ENCODE measurements at regions not wholly inside any gene's neighbourhood (a gene's known extent, or its start where the extent isn't known, plus 50 kb on each side); places are given as distances from the start of the nearest gene placed in this dataset.

DNA sequence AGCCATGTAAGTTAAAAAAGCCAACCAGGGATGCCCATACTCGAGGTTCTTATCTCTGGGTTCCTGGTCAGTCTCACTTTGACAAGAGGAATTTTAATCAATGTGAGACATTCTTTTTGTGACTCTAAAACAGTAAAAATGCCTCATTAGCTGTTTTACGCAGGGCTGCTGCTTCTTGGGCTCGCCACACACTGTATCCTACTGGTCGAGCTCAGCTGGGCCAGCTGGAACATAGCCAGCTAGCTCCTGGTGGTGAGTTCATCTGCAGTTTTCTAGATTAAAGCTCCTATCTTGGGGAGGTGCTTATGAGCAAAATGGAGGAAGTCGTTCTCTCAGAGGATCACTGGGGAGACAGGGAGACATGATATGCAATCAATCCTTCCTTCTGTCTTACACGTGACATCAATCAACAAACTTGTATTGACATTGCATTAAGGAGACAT lies 55.9 kb upstream of the LEF1 start:
- H3K4me3 ChIP-seq (ENCODE audit: insufficient read depth in 1 of 2, low read depth in 1 of 2, low read length in 2 of 2) = no peak overlapping the region
- H2BK15ac ChIP-seq (ENCODE audit: low read depth, poor library complexity, severe bottlenecking) = no peak overlapping the region
- H2BK120ac ChIP-seq (ENCODE audit: low read depth, low read length) = no peak overlapping the region
- WGBS = 11% methylated on average over 5 of the region's 6 CpGs
- no peaks in the 10 kb centered on the region for H3K4me1 ChIP-seq (ENCODE audit: control insufficient read depth, insufficient read depth, low read depth, low read length)
- H3K4me2 ChIP-seq (ENCODE audit: low read length, poor library complexity, severe bottlenecking) = no peak overlapping the region
- no peak overlapping the region for H2BK5ac ChIP-seq (ENCODE audit: low read depth, low read length, poor library complexity, severe bottlenecking)
- H4K91ac ChIP-seq (ENCODE audit: low read length) = no peak overlapping the region
- H2AFZ ChIP-seq (ENCODE audit: low read depth, low read length) = no peak overlapping the region
- no peak overlapping the region for H2AK5ac ChIP-seq (ENCODE audit: low read length, severe bottlenecking)
- no peak overlapping the region for H3K14ac ChIP-seq (ENCODE audit: low read length in 2 of 2)
- H3K4ac ChIP-seq (ENCODE audit: low read depth in 1 of 2, low read length in 2 of 2) = no peak overlapping the region
- no peaks in the 10 kb centered on the region for H3K27me3 ChIP-seq (ENCODE audit: control insufficient read depth in 1 of 2, insufficient read depth in 1 of 2, low read length in 2 of 2)
- no peak overlapping the region for H3K18ac ChIP-seq (ENCODE audit: low read depth in 1 of 2, low read length in 2 of 2)
- no peak overlapping the region for H3K23ac ChIP-seq (ENCODE audit: low read length in 2 of 2)
- H3K9me3 ChIP-seq (ENCODE audit: control insufficient read depth, low read length) = no peaks in the 10 kb centered on the region
- no peak overlapping the region for H2BK12ac ChIP-seq (ENCODE audit: low read length in 2 of 2)
- H3K9ac ChIP-seq (ENCODE audit: low read length) = no peak overlapping the region
- peak; percentile 86 for DNase-seq
- no peaks in the 10 kb centered on the region for H3K79me1 ChIP-seq (replicated peaks; ENCODE audit: low read length, poor library complexity, severe bottlenecking)
- H3K36me3 ChIP-seq (ENCODE audit: control insufficient read depth in 1 of 2, insufficient read depth in 2 of 2, low read depth in 1 of 2, low read length in 2 of 2) = no peaks in the 10 kb centered on the region
- no peak overlapping the region for H4K8ac ChIP-seq (ENCODE audit: low read length)
- H3K27ac ChIP-seq (ENCODE audit: low read length, poor library complexity, severe bottlenecking) = no peak overlapping the region

DNA sequence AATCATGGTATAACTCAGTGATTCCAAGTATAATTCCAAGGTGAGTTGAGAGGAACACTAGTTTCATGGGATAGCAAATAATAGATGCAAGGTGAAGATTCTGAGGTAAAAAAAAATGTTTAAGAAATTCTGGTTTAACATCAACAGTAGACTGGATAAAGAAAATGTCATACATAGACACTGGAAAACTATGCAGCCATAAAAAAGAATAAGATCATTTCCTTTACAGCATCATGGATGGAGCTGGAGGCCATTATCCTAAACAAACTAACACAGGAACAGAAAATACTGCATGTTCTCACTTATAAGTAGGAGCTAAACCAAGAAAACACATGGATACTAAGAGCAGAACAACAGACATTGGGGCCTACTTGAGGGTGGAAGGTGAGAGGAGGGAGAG lies 54.6 kb upstream of the LEF1 start:
- no peak overlapping the region for H2BK120ac ChIP-seq (ENCODE audit: low read depth, low read length)
- no peak overlapping the region for H2AFZ ChIP-seq (ENCODE audit: low read depth, low read length)
- no peak for DNase-seq
- H2BK12ac ChIP-seq (ENCODE audit: low read length in 2 of 2) = no peak overlapping the region
- no peak overlapping the region for H4K8ac ChIP-seq (ENCODE audit: low read length)
- H3K27me3 ChIP-seq (ENCODE audit: control insufficient read depth in 1 of 2, insufficient read depth in 1 of 2, low read length in 2 of 2) = no peaks in the 10 kb centered on the region
- no peak overlapping the region for H3K4me3 ChIP-seq (ENCODE audit: insufficient read depth in 1 of 2, low read depth in 1 of 2, low read length in 2 of 2)
- H2BK15ac ChIP-seq (ENCODE audit: low read depth, poor library complexity, severe bottlenecking) = no peak overlapping the region
- no peak overlapping the region for H3K14ac ChIP-seq (ENCODE audit: low read length in 2 of 2)
- H3K27ac ChIP-seq (ENCODE audit: low read length, poor library complexity, severe bottlenecking) = no peak overlapping the region
- no peak overlapping the region for H2BK5ac ChIP-seq (ENCODE audit: low read depth, low read length, poor library complexity, severe bottlenecking)
- no peak overlapping the region for H2AK5ac ChIP-seq (ENCODE audit: low read length, severe bottlenecking)
- H3K4me2 ChIP-seq (ENCODE audit: low read length, poor library complexity, severe bottlenecking) = no peak overlapping the region
- no peak overlapping the region for H3K18ac ChIP-seq (ENCODE audit: low read depth in 1 of 2, low read length in 2 of 2)
- H3K79me1 ChIP-seq (replicated peaks; ENCODE audit: low read length, poor library complexity, severe bottlenecking) = no peaks in the 10 kb centered on the region
- no peak overlapping the region for H3K4ac ChIP-seq (ENCODE audit: low read depth in 1 of 2, low read length in 2 of 2)
- H3K4me1 ChIP-seq (ENCODE audit: control insufficient read depth, insufficient read depth, low read depth, low read length) = no peaks in the 10 kb centered on the region
- no peak overlapping the region for H3K23ac ChIP-seq (ENCODE audit: low read length in 2 of 2)
- H4K91ac ChIP-seq (ENCODE audit: low read length) = no peak overlapping the region
- H3K36me3 ChIP-seq (ENCODE audit: control insufficient read depth in 1 of 2, insufficient read depth in 2 of 2, low read depth in 1 of 2, low read length in 2 of 2) = no peaks in the 10 kb centered on the region
- H3K9me3 ChIP-seq (ENCODE audit: control insufficient read depth, low read length) = no peaks in the 10 kb centered on the region
- H3K9ac ChIP-seq (ENCODE audit: low read length) = no peak overlapping the region

DNA sequence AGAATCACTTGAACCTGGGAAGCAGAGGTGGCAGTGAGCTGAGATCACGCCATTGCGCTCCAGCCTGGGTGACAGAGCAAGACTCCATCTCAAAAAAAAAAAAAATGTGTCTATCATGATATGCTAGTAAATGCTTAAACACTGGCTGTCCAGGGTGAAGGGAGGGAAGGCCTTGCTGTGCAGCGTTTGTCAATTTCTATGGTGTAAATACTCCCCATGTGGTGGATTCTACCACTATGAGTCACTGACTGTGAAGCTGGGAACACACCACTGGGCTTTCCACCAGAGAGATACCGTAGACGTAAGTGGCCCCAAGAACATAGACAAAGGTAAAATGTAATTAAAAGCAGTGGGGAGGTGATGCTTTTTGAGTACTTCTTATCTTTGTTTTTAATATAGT lies 51.3 kb upstream of the LEF1 start:
- no peaks in the 10 kb centered on the region for H3K4me1 ChIP-seq (ENCODE audit: control insufficient read depth, insufficient read depth, low read depth, low read length)
- no peak overlapping the region for H3K4me3 ChIP-seq (ENCODE audit: insufficient read depth in 1 of 2, low read depth in 1 of 2, low read length in 2 of 2)
- WGBS = 89% methylated on average over 5 of the region's 5 CpGs
- H4K8ac ChIP-seq (ENCODE audit: low read length) = no peak overlapping the region
- H3K14ac ChIP-seq (ENCODE audit: low read length in 2 of 2) = no peak overlapping the region
- no peak overlapping the region for H4K91ac ChIP-seq (ENCODE audit: low read length)
- H2BK15ac ChIP-seq (ENCODE audit: low read depth, poor library complexity, severe bottlenecking) = no peak overlapping the region
- no peak overlapping the region for H2BK5ac ChIP-seq (ENCODE audit: low read depth, low read length, poor library complexity, severe bottlenecking)
- no peaks in the 10 kb centered on the region for H3K27me3 ChIP-seq (ENCODE audit: control insufficient read depth in 1 of 2, insufficient read depth in 1 of 2, low read length in 2 of 2)
- H3K9me3 ChIP-seq (ENCODE audit: control insufficient read depth, low read length) = no peaks in the 10 kb centered on the region
- H3K18ac ChIP-seq (ENCODE audit: low read depth in 1 of 2, low read length in 2 of 2) = no peak overlapping the region
- no peak overlapping the region for H3K4ac ChIP-seq (ENCODE audit: low read depth in 1 of 2, low read length in 2 of 2)
- no peaks in the 10 kb centered on the region for H3K36me3 ChIP-seq (ENCODE audit: control insufficient read depth in 1 of 2, insufficient read depth in 2 of 2, low read depth in 1 of 2, low read length in 2 of 2)
- no peak overlapping the region for H2AK5ac ChIP-seq (ENCODE audit: low read length, severe bottlenecking)
- no peak overlapping the region for H3K27ac ChIP-seq (ENCODE audit: low read length, poor library complexity, severe bottlenecking)
- H3K23ac ChIP-seq (ENCODE audit: low read length in 2 of 2) = no peak overlapping the region
- no peaks in the 10 kb centered on the region for H3K79me1 ChIP-seq (replicated peaks; ENCODE audit: low read length, poor library complexity, severe bottlenecking)
- H3K9ac ChIP-seq (ENCODE audit: low read length) = no peak overlapping the region
- no peak for DNase-seq
- H3K4me2 ChIP-seq (ENCODE audit: low read length, poor library complexity, severe bottlenecking) = no peak overlapping the region
- H2BK120ac ChIP-seq (ENCODE audit: low read depth, low read length) = no peak overlapping the region
- H2AFZ ChIP-seq (ENCODE audit: low read depth, low read length) = no peak overlapping the region
- no peak overlapping the region for H2BK12ac ChIP-seq (ENCODE audit: low read length in 2 of 2)
